HepG2 (cell line): ENCODE measurements at regions not wholly inside any gene's neighbourhood (a gene's known extent, or its start where the extent isn't known, plus 50 kb on each side); places are given as distances from the start of the nearest gene placed in this dataset.

ENCODE experiments used
- ATAC-seq: fragments of 200-7000 bp; cut with Tn5 transposase; 3 replicates; pipeline ENCODE4 v1.9.1; 2020; ENCODE audit warnings: mild to moderate bottlenecking, moderate library complexity
- BruUV-seq: library from RNA; stranded (reverse); fragments of 400-500 nt; replicated peaks from 2 replicates; lab custom pipeline; 2021; lab: Mats Ljungman, UMichigan
- CTCF ChIA-PET: fragments of 300-600 bp; formaldehyde crosslinking; extraction: SDS; loops from one replicate; lab custom pipeline; 2021; ENCODE audit warnings: low total read pairs, inconsistent platforms, low intra/inter-chr PET ratio; lab: Yijun Ruan, JAX
- POLR2A ChIA-PET: fragments of 350-600 bp; sonication (Branson Sonifier 250); formaldehyde crosslinking; loops from one replicate; lab custom pipeline; 2020; ENCODE audit warnings: antibody characterized with exemption, inconsistent platforms; lab: Yijun Ruan, JAX
- DNase-seq: peaks from one replicate; pipeline ENCODE4 v3.0.0-alpha.2; 2015; ENCODE audit warnings: low spot score
- FAIRE-seq: peaks from 3 replicates; lab custom pipeline; 2011; peaks lifted over from hg19 to GRCh38; lab: Jason Lieb, UNC
- H2AFZ ChIP-seq: one replicate; pipeline ENCODE4 v1.6.1; 2011; ENCODE audit warnings: low read length, inconsistent platforms
- H3K27ac ChIP-seq: fragments of 300-600 bp; 3 replicates; pipeline ENCODE4 v1.8.0; 2011; ENCODE audit warnings: mixed run types, mild to moderate bottlenecking, mixed read lengths, low read length, inconsistent platforms; ENCODE audit not compliant: insufficient read depth; ENCODE audit errors: extremely low read length
- H3K27me3 ChIP-seq, 2 experiments: fragments of 200-600 bp in 1 of 2; 2 replicates in 1 of 2; 3 replicates in 1 of 2; pipeline versions ENCODE4 v1.6.0 to v1.8.0; 2011; ENCODE audit warnings: low read length in 2 of 2, mild to moderate bottlenecking in 2 of 2, moderate library complexity in 2 of 2, inconsistent platforms in 1 of 2; ENCODE audit not compliant: insufficient read depth in 2 of 2, control insufficient read depth in 1 of 2
- H3K36me3 ChIP-seq, 2 experiments: fragments of 200-600 bp in 1 of 2; replicated peaks in 1 of 2; 2 replicates in 1 of 2; 3 replicates in 1 of 2; pipeline versions ENCODE4 v1.5.1 to v1.8.0; 2011; ENCODE audit warnings: low read length in 2 of 2, inconsistent platforms in 1 of 2; ENCODE audit not compliant: insufficient read depth in 2 of 2, control insufficient read depth in 1 of 2
- H3K4me1 ChIP-seq: 2 replicates; pipeline ENCODE4 v1.5.1; 2012; ENCODE audit warnings: low read length, inconsistent platforms; ENCODE audit not compliant: insufficient read depth
- H3K4me2 ChIP-seq: 2 replicates; pipeline ENCODE4 v1.6.0; 2011; ENCODE audit warnings: low read depth, low read length, inconsistent platforms
- H3K4me3 ChIP-seq, 3 experiments: fragments of 200-600 bp in 1 of 3; sonication (generic), shearing (Covaris generic) in 1 of 3; replicated peaks in 1 of 3; 2 replicates each; pipeline ENCODE4 v1.5.1; 2011 to 2016; ENCODE audit warnings: low read length in 3 of 3, inconsistent platforms in 2 of 3, low read depth in 2 of 3, mild to moderate bottlenecking in 2 of 3, control low read depth in 1 of 3, mixed read lengths in 1 of 3; ENCODE audit not compliant: insufficient read depth in 1 of 3
- H3K79me2 ChIP-seq: one replicate; pipeline ENCODE4 v1.6.1; 2011; ENCODE audit warnings: low read length, inconsistent platforms; ENCODE audit not compliant: insufficient read depth
- H3K9ac ChIP-seq: 2 replicates; pipeline ENCODE4 v1.6.0; 2011; ENCODE audit warnings: mild to moderate bottlenecking, low read depth, low read length, inconsistent platforms; ENCODE audit not compliant: insufficient read depth
- H3K9me3 ChIP-seq: 2 replicates; pipeline ENCODE4 v1.5.1; 2012; ENCODE audit warnings: mild to moderate bottlenecking, low read length
- H4K20me1 ChIP-seq: 2 replicates; pipeline ENCODE4 v1.6.0; 2011; ENCODE audit warnings: inconsistent platforms, mild to moderate bottlenecking, low read length, moderate library complexity; ENCODE audit not compliant: insufficient read depth
- GABPA ChIP-seq, 2 experiments: IDR thresholded peaks; 2 replicates each; pipeline ENCODE4 v1.6.1; 2011 to 2016; ENCODE audit warnings: low read depth in 2 of 2, low read length in 1 of 2, missing biosample characterization in 1 of 2, missing genetic modification characterization in 1 of 2
- GFI1 ChIP-seq: sonication (generic); formaldehyde crosslinking; IDR thresholded peaks from 2 replicates; pipeline ENCODE4 v1.5.0; 2020; ENCODE audit warnings: missing genetic modification reagents, mild to moderate bottlenecking, borderline replicate concordance
- NR2F1 ChIP-seq, 2 experiments: fragments of 450-650 bp in 1 of 2; formaldehyde crosslinking in 1 of 2; IDR thresholded peaks; 2 replicates each; pipeline versions ENCODE4 v1.5.0 to v1.6.1; 2016 to 2020; ENCODE audit warnings: mild to moderate bottlenecking in 1 of 2, missing compliant biosample characterization in 1 of 2, missing genetic modification reagents in 1 of 2, moderate library complexity in 1 of 2
- PRPF4 ChIP-seq: fragments of 200-400 bp; formaldehyde crosslinking; IDR thresholded peaks from 2 replicates; pipeline ENCODE4 v1.6.1; 2016; ENCODE audit warnings: low read length, low read depth; ENCODE audit not compliant: poor library complexity, severe bottlenecking
- RXRB ChIP-seq: IDR thresholded peaks from 2 replicates; pipeline ENCODE4 v1.6.1; 2016; ENCODE audit warnings: borderline replicate concordance, missing genetic modification reagents, missing compliant biosample characterization
- SOX13 ChIP-seq, 3 experiments: fragments of 450-650 bp in 1 of 3; sonication (generic) in 1 of 3; formaldehyde crosslinking in 1 of 3; IDR thresholded peaks in 2 of 3; conservative IDR thresholded peaks in 1 of 3; 2 replicates each; pipeline versions ENCODE4 v1.5.0 to v1.6.1; 2016 to 2020; ENCODE audit warnings: antibody characterized with exemption in 1 of 3, mild to moderate bottlenecking in 1 of 3, missing compliant biosample characterization in 1 of 3, missing genetic modification reagents in 1 of 3, moderate library complexity in 1 of 3
- SOX5 ChIP-seq: IDR thresholded peaks from 2 replicates; pipeline ENCODE4 v1.6.1; 2016; ENCODE audit warnings: borderline replicate concordance
- SOX6 ChIP-seq, 2 experiments: fragments of 450-650 bp in 1 of 2; sonication (generic) in 1 of 2; formaldehyde crosslinking in 1 of 2; IDR thresholded peaks; 2 replicates each; pipeline versions ENCODE4 v1.4.0 to v1.6.1; 2017 to 2020; ENCODE audit warnings: antibody characterized with exemption in 1 of 2, mild to moderate bottlenecking in 1 of 2, missing genetic modification reagents in 1 of 2
- ZNF670 ChIP-seq: sonication (generic); formaldehyde crosslinking; IDR thresholded peaks from 2 replicates; pipeline ENCODE4 v1.8.0; 2022; ENCODE audit warnings: mild to moderate bottlenecking, missing genetic modification reagents, borderline replicate concordance
- WGBS: methylation state at CpG from one replicate; pipeline ENCODE4 v1.1.6; 2017; ENCODE audit warnings: low lambda C conversion rate; 5-methylcytosine and 5-hydroxymethylcytosine counted together
- in situ Hi-C: cut with HindIII; loops from 2 replicates; pipeline ENCODE4 v1.10.0; 2017; ENCODE audit warnings: low pct_unique_long_range_greater_than_20kb; ENCODE audit not compliant: extremely low pct_ligation_motif_present
- intact Hi-C: fragments of 100-400 bp; cut with micrococcal nuclease; formaldehyde crosslinking; loops from one replicate; pipeline ENCODE4 v1.10.0; 2022; ENCODE audit not compliant: unreplicated experiment
- TF ChIP-seq, protein P1 (sequence below): sonication (generic); formaldehyde crosslinking; IDR thresholded peaks from 2 replicates; pipeline ENCODE4 v1.4.0; 2020; ENCODE audit warnings: missing genetic modification reagents, borderline replicate concordance

GRCh38 chr6:66190858-66191257 lies 483.8 kb upstream of the EYS start:
- Histone ChIP-seq H3K4me3 (no peak overlapping the region), H3K79me2 (no peaks in the 10 kb centered on the region), H4K20me1 (no peaks in the 10 kb centered on the region), H3K4me1 (peaks cover 13% of the 10 kb centered on the region; the same call in 1 of the 2 replicates), H3K9ac (no peak overlapping the region), H2AFZ (no peak overlapping the region), H3K27ac (no peak overlapping the region), H3K36me3 (no peaks in the 10 kb centered on the region), H3K27me3 (no peaks in the 10 kb centered on the region), H3K9me3 (peaks cover 12% of the 10 kb centered on the region; the same call in 1 of the 2 replicates), H3K4me2 (0 out of 2 replicates have a peak overlapping the region, but pooled peaks have one; percentile 11)
- TF ChIP-seq RXRB (0 out of 2 replicates have a peak, but pooled peaks have one; percentile 37), ZNF670 (CRISPR knock-in tag) (no peak), NR2F1 (CRISPR knock-in tag; IDR thresholded peaks at IDR 0.05) (0 out of 4 replicates have a peak, but pooled peaks of 1 of the 2 experiments have one; percentile 24), SOX13 (IDR thresholded peaks at IDR 0.05) (no peak), SOX13 (CRISPR knock-in tag; conservative IDR thresholded peaks at IDR 0.05 in 1 of 2, IDR thresholded peaks at IDR 0.05 in 1 of 2) (peak in 1 of 2 experiments; percentile 46; a peak in 2 of 4 replicates), GABPA (IDR thresholded peaks at IDR 0.05; ENCODE audit: low read depth, low read length) (no peak), GABPA (CRISPR knock-in tag; IDR thresholded peaks at IDR 0.05; ENCODE audit: low read depth) (0 out of 2 replicates have a peak, but pooled peaks have one; percentile 28), GFI1 (0 out of 2 replicates have a peak, but pooled peaks have one; percentile 29), SOX6 (IDR thresholded peaks at IDR 0.05) (no peak), SOX6 (CRISPR knock-in tag; IDR thresholded peaks at IDR 0.05) (0 out of 2 replicates have a peak, but pooled peaks have one; percentile 18), SOX5 (CRISPR knock-in tag) (peak; percentile 54; the same call in 1 of the 2 replicates), PRPF4 (no peak)
- TF ChIP-seq, protein P1, sequence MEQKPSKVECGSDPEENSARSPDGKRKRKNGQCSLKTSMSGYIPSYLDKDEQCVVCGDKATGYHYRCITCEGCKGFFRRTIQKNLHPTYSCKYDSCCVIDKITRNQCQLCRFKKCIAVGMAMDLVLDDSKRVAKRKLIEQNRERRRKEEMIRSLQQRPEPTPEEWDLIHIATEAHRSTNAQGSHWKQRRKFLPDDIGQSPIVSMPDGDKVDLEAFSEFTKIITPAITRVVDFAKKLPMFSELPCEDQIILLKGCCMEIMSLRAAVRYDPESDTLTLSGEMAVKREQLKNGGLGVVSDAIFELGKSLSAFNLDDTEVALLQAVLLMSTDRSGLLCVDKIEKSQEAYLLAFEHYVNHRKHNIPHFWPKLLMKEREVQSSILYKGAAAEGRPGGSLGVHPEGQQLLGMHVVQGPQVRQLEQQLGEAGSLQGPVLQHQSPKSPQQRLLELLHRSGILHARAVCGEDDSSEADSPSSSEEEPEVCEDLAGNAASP (CRISPR knock-in tag) = peak; percentile 73; the same call in 1 of the 2 replicates
- BruUV-seq = no TSS peak
- ChIA-PET CTCF (no interaction called here), POLR2A (no interaction called here)
- whole genome bisulfite sequencing = under 1% methylated on average over 5 of the region's 5 CpGs
- in situ Hi-C loops (no loop called here), intact Hi-C loops (no loop called here)
- FAIRE-seq = peak; percentile 61
- peak; percentile 89 for ATAC-seq
- peak; percentile 52 for DNase-seq
